GM23248 (cell line): ENCODE measurements at regions not wholly inside any gene's neighbourhood (a gene's known extent, or its start where the extent isn't known, plus 50 kb on each side); places are given as distances from the start of the nearest gene placed in this dataset.

ENCODE experiments used
- DNase-seq: peaks from one replicate; pipeline ENCODE4 v3.0.0-alpha.2; 2015
- H2AFZ ChIP-seq: fragments of 200-600 bp; sonication (generic); 2 replicates; pipeline ENCODE4 v1.6.1; 2016; ENCODE audit warnings: antibody characterized with exemption
- H3F3A ChIP-seq: fragments of 200-600 bp; sonication (generic); 2 replicates; pipeline ENCODE4 v1.6.1; 2016; ENCODE audit warnings: mild to moderate bottlenecking, antibody characterized with exemption, mixed run types; ENCODE audit not compliant: insufficient read depth
- H3K27ac ChIP-seq: fragments of 200-600 bp; sonication (generic); 2 replicates; pipeline ENCODE4 v1.5.1; 2016; ENCODE audit warnings: mild to moderate bottlenecking
- H3K27me3 ChIP-seq: fragments of 200-600 bp; sonication (generic); replicated peaks from 2 replicates; pipeline ENCODE4 v1.6.1; 2016; ENCODE audit warnings: mild to moderate bottlenecking; ENCODE audit not compliant: insufficient read depth
- H3K36me3 ChIP-seq: fragments of 200-600 bp; sonication (generic); 2 replicates; pipeline ENCODE4 v1.6.1; 2016; ENCODE audit warnings: low read depth, mild to moderate bottlenecking
- H3K4me1 ChIP-seq: fragments of 200-600 bp; sonication (generic); 2 replicates; pipeline ENCODE4 v1.6.1; 2016; ENCODE audit warnings: mild to moderate bottlenecking; ENCODE audit not compliant: insufficient read depth
- H3K4me2 ChIP-seq: fragments of 200-600 bp; sonication (generic); one replicate; pipeline ENCODE4 v1.6.1; 2016; ENCODE audit warnings: mild to moderate bottlenecking; ENCODE audit not compliant: unreplicated experiment
- H3K4me3 ChIP-seq: fragments of 200-600 bp; sonication (generic); 2 replicates; pipeline ENCODE4 v1.5.1; 2016; ENCODE audit warnings: mild to moderate bottlenecking
- H3K79me2 ChIP-seq: fragments of 200-600 bp; sonication (generic); 2 replicates; pipeline ENCODE4 v1.6.1; 2016; ENCODE audit warnings: mild to moderate bottlenecking; ENCODE audit not compliant: insufficient read depth
- H3K9ac ChIP-seq: fragments of 200-600 bp; sonication (generic); 2 replicates; pipeline ENCODE4 v1.6.1; 2016; ENCODE audit warnings: mild to moderate bottlenecking
- H3K9me2 ChIP-seq: fragments of 200-600 bp; sonication (generic); 2 replicates; pipeline ENCODE4 v1.6.1; 2016; ENCODE audit warnings: mixed run types, mild to moderate bottlenecking, moderate library complexity; ENCODE audit not compliant: insufficient read depth
- H3K9me3 ChIP-seq: fragments of 200-600 bp; sonication (generic); one replicate; pipeline ENCODE4 v1.6.1; 2017; ENCODE audit warnings: low read depth
- H4K20me1 ChIP-seq: fragments of 200-600 bp; sonication (generic); 2 replicates; pipeline ENCODE4 v1.6.0; 2016; ENCODE audit not compliant: insufficient read depth
- EZH2 ChIP-seq: fragments of 200-600 bp; sonication (generic); IDR thresholded peaks from 2 replicates; pipeline ENCODE4 v1.6.1; 2018; ENCODE audit warnings: antibody characterized with exemption, mild to moderate bottlenecking; ENCODE audit not compliant: insufficient read depth, poor library complexity, severe bottlenecking
- EZH2phosphoT487 ChIP-seq: fragments of 200-600 bp; sonication (generic); IDR thresholded peaks from 2 replicates; pipeline ENCODE4 v1.6.1; 2018; ENCODE audit warnings: antibody characterized with exemption, moderate library complexity, mild to moderate bottlenecking, low read depth; ENCODE audit not compliant: insufficient read depth
- WGBS, 2 experiments: methylation state at CpG; one replicate each; pipeline ENCODE4 v1.1.6; 2015 to 2017; ENCODE audit warnings: low lambda C conversion rate in 2 of 2, low coverage in 1 of 2; ENCODE audit errors: missing lambda C conversion rate in 2 of 2; 5-methylcytosine and 5-hydroxymethylcytosine counted together
- in situ Hi-C: fragments of 300-500 bp; cut with MboI; formaldehyde crosslinking; loops from 2 replicates; pipeline ENCODE4 v1.15.0; 2020

DNA sequence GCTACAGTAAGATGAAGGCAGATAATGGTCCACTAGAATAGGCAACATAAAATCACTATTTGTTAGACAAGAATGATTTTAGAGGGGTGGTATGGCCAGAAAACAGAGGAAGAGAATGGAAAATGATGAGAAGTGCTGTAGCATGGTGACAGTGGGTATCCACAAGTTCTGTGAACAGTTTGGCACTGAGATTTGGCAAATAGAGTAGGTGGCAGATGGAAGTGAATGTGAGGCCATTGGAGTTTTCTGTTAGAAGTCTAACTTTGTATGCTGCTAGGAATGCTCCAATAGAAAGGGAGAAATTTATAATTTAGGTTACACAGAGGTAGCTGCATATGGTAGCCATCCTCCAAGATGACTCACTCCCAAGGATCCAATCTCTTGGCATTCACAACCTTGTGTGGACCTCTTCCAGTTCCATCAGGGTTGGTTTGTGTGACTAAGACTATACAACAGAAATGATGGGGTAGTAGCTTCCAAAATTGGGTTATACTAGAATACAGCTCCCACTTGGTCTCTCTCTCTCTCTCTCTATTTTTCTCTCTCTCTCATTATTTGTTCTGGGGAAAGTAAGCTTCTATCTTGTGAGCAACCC is 646.9 kb upstream of the ZNF608 start:
- Histone ChIP-seq H3K79me2 (no peaks in the 10 kb centered on the region), H3K9me2 (no peaks in the 10 kb centered on the region), H3K27ac (no peak overlapping the region), H2AFZ (no peak overlapping the region), H3K36me3 (no peaks in the 10 kb centered on the region), H3K4me1 (no peaks in the 10 kb centered on the region), H3K4me3 (no peak overlapping the region), H3K4me2 (no peak overlapping the region), H3K9ac (no peak overlapping the region), H4K20me1 (no peaks in the 10 kb centered on the region), H3K9me3 (no peaks in the 10 kb centered on the region), H3F3A (no peaks in the 10 kb centered on the region), H3K27me3 (no peaks in the 10 kb centered on the region)
- in situ Hi-C loops = no loop called here
- no peak for DNase-seq
- no peak for TF ChIP-seq EZH2phosphoT487
- TF ChIP-seq EZH2 = no peak

DNA sequence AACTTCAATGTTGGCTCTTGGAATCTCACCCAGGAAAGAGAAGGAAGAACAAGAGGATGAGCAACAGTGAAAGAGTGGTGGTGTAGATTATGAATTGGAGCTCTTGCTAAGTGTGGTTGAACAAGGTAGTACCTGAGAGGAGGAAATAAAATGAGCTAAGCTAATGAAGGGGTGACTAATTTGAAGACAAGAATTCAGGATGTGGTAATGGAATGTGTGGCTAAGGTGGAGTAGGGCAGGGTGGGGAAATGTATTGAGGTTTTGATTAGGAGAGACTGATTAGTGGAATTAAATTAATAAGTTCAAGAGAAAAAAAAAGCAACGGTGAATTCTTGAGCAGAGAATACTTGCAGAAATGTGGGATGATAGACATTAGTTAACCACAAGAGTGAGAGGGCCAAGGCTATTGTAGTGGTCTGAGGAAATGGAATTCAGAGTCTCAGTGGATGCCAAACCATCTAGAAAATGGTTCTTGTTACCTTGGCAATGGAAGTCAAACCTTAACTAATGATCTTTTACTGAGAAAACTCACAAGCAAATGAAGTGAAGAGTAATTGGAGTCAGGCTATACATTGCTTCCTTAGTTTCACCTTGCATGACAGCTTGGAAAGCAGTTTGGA is 648.3 kb upstream of the ZNF608 start:
- TF ChIP-seq EZH2 = no peak
- TF ChIP-seq EZH2phosphoT487 = no peak
- H3K9me3 ChIP-seq = no peaks in the 10 kb centered on the region
- H3K27ac ChIP-seq = no peak overlapping the region
- H3K79me2 ChIP-seq = no peaks in the 10 kb centered on the region
- no peaks in the 10 kb centered on the region for H3K9me2 ChIP-seq
- no peaks in the 10 kb centered on the region for H3K27me3 ChIP-seq
- no peaks in the 10 kb centered on the region for H4K20me1 ChIP-seq
- no peaks in the 10 kb centered on the region for H3F3A ChIP-seq
- H3K4me1 ChIP-seq = no peaks in the 10 kb centered on the region
- DNase-seq = no peak
- no peak overlapping the region for H3K4me2 ChIP-seq
- no peak overlapping the region for H3K4me3 ChIP-seq
- in situ Hi-C loops = no loop called here
- H3K36me3 ChIP-seq = no peaks in the 10 kb centered on the region
- no peak overlapping the region for H2AFZ ChIP-seq
- H3K9ac ChIP-seq = no peak overlapping the region
- WGBS, 2 experiments = 88 to 100% methylated on average over 1 of the region's 1 CpG

DNA sequence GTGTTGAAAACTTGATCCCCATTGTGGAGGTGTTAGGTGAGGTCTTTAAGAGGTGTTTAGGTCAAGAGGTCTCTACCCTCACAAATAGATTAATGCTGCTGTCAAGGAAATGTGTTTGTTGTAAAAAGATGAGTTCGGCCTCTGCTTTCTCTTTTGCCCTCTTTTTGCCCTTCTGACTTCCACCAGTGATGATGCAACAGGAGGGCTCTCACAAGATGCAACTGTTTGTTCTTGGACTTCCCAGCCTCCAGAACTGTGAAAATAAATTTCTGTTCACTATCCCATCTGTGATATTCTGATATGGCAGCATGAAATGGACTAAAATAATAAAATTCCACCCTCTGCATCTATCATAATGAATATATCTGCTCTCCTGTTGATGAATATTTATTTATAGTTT is 650.0 kb upstream of the ZNF608 start:
- Histone ChIP-seq H2AFZ (no peak overlapping the region), H3K79me2 (no peaks in the 10 kb centered on the region), H3K4me3 (no peak overlapping the region), H3K4me1 (no peaks in the 10 kb centered on the region), H3K9ac (no peak overlapping the region), H3K9me3 (no peaks in the 10 kb centered on the region), H3K9me2 (no peaks in the 10 kb centered on the region), H4K20me1 (no peaks in the 10 kb centered on the region), H3K4me2 (no peak overlapping the region), H3K27ac (no peak overlapping the region), H3K36me3 (no peaks in the 10 kb centered on the region), H3K27me3 (no peaks in the 10 kb centered on the region), H3F3A (no peaks in the 10 kb centered on the region)
- TF ChIP-seq EZH2 = no peak
- TF ChIP-seq EZH2phosphoT487 = no peak
- WGBS, 2 experiments = 91 to 92% methylated on average over 1 of the region's 1 CpG
- DNase-seq = no peak
- in situ Hi-C loops = no loop called here

DNA sequence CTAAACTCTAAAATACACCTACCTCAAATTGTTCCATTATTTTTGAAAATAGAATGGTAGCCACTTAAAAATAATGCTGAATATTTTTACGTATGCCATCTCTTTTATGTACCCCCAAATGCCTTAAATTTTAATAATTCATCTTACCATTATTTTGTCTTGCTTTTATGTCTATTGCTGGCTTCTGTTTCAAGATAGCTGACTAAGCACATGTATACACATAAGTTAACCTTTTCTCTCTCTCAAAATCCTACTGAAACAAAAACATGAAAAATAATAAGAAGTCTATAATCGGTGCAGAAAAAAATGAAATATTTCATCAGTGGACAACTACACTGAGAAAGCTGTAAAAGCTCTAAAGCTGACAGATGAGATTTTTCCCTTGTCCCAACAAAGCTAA is 652.0 kb upstream of the ZNF608 start:
- no peak overlapping the region for H3K9ac ChIP-seq
- no peak overlapping the region for H3K4me3 ChIP-seq
- no peaks in the 10 kb centered on the region for H3K4me1 ChIP-seq
- no peak overlapping the region for H3K27ac ChIP-seq
- H3K36me3 ChIP-seq = no peaks in the 10 kb centered on the region
- no peaks in the 10 kb centered on the region for H3K27me3 ChIP-seq
- WGBS, 2 experiments = 94 to 98% methylated on average over 2 of the region's 2 CpGs
- in situ Hi-C loops = no loop called here
- DNase-seq = no peak
- H3K9me2 ChIP-seq = no peaks in the 10 kb centered on the region
- TF ChIP-seq EZH2phosphoT487 = no peak
- no peak for TF ChIP-seq EZH2
- H3K4me2 ChIP-seq = no peak overlapping the region
- H3K79me2 ChIP-seq = no peaks in the 10 kb centered on the region
- no peak overlapping the region for H2AFZ ChIP-seq
- H4K20me1 ChIP-seq = no peaks in the 10 kb centered on the region
- no peaks in the 10 kb centered on the region for H3F3A ChIP-seq
- H3K9me3 ChIP-seq = no peaks in the 10 kb centered on the region
